ENCODE measurements at regions not wholly inside any gene's neighbourhood (a gene's known extent, or its start where the extent isn't known, plus 50 kb on each side); places are given as distances from the start of the nearest gene placed in this dataset.

DNA sequence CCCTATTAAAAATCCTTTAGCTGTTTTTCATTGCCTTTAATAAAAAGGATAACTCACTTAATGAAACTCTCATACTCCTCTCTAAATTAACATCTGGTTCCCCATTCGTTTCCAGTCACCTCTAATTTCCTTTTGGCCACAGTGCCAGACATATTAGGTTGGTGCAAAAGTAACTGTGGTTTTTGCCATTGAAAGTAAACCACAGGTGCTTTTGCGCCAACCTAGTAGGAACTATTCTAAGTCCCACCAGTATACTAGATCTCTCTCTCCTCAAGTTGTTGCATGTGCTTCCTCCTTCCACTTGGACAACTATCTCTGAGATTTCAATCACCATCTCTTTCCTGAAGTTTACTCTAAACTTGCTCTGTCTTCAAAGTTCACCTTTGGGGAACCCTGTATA lies 961.1 kb downstream of the TBC1D32 start:
- no peak for TF ChIP-seq FOXP1 (CRISPR knock-in tag; IDR thresholded peaks at IDR 0.05; ENCODE audit: borderline replicate concordance)
- TF ChIP-seq, protein P1, sequence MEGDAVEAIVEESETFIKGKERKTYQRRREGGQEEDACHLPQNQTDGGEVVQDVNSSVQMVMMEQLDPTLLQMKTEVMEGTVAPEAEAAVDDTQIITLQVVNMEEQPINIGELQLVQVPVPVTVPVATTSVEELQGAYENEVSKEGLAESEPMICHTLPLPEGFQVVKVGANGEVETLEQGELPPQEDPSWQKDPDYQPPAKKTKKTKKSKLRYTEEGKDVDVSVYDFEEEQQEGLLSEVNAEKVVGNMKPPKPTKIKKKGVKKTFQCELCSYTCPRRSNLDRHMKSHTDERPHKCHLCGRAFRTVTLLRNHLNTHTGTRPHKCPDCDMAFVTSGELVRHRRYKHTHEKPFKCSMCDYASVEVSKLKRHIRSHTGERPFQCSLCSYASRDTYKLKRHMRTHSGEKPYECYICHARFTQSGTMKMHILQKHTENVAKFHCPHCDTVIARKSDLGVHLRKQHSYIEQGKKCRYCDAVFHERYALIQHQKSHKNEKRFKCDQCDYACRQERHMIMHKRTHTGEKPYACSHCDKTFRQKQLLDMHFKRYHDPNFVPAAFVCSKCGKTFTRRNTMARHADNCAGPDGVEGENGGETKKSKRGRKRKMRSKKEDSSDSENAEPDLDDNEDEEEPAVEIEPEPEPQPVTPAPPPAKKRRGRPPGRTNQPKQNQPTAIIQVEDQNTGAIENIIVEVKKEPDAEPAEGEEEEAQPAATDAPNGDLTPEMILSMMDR (IDR thresholded peaks at IDR 0.05) = no peak
- TF ChIP-seq, protein P2, sequence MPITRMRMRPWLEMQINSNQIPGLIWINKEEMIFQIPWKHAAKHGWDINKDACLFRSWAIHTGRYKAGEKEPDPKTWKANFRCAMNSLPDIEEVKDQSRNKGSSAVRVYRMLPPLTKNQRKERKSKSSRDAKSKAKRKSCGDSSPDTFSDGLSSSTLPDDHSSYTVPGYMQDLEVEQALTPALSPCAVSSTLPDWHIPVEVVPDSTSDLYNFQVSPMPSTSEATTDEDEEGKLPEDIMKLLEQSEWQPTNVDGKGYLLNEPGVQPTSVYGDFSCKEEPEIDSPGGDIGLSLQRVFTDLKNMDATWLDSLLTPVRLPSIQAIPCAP (CRISPR knock-in tag; IDR thresholded peaks at IDR 0.05) = no peak
